Psoas muscle (tissue), 7 donors: ENCODE measurements at regions not wholly inside any gene's neighbourhood (a gene's known extent, or its start where the extent isn't known, plus 50 kb on each side); places are given as distances from the start of the nearest gene placed in this dataset.
A peak's percentile ranks its signal among the peaks of the same experiment; 100 is the strongest.

Source experiments
- ATAC-seq, 4 donors: fragments of 200-7000 bp; cut with Tn5 transposase; one replicate each; pipeline ENCODE4 v1.9.1; 2020; ENCODE audit warnings: moderate library complexity in 3 of 4, mild to moderate bottlenecking in 2 of 4
- DNase-seq, 2 donors: peaks; one replicate each; pipeline ENCODE4 v3.0.0-alpha.2; 2020
- H3K27ac ChIP-seq: fragments of 200-600 bp; one replicate; pipeline ENCODE4 v1.8.0; 2022
- H3K27me3 ChIP-seq, 3 donors: fragments of 200-600 bp in 1 of 3; one replicate each; pipeline versions ENCODE4 v1.6.1 to v1.8.0; 2013 to 2022; ENCODE audit warnings: low read length in 2 of 3, mild to moderate bottlenecking in 2 of 3, moderate library complexity in 1 of 3; ENCODE audit not compliant: insufficient read depth in 3 of 3
- H3K36me3 ChIP-seq, 2 donors: fragments of 200-600 bp in 1 of 2; one replicate each; pipeline versions ENCODE4 v1.6.1 to v1.8.0; 2013 to 2022; ENCODE audit warnings: low read depth in 1 of 2, mild to moderate bottlenecking in 1 of 2, moderate library complexity in 1 of 2; ENCODE audit not compliant: insufficient read depth in 1 of 2
- H3K4me1 ChIP-seq: fragments of 200-600 bp; one replicate; pipeline ENCODE4 v1.8.0; 2022
- H3K4me3 ChIP-seq: fragments of 200-600 bp; one replicate; pipeline ENCODE4 v1.8.0; 2022; ENCODE audit warnings: mild to moderate bottlenecking
- H3K9me3 ChIP-seq: fragments of 200-600 bp; one replicate; pipeline ENCODE4 v1.8.0; 2022
- WGBS, 3 donors: extraction: QIAGEN DNeasy Blood & Tissue Kit; methylation state at CpG; one replicate each; pipeline versions ENCODE4 v1.1.6 to v1.1.7; 2013; 5-methylcytosine and 5-hydroxymethylcytosine counted together
- intact Hi-C, 2 donors: fragments of 100-400 bp; cut with DNase I; formaldehyde crosslinking; loops; one replicate each; pipeline versions ENCODE4 v1.11.0 to v1.14.2; 2022
- TF ChIP-seq, protein P1 (sequence below): fragments of 200-600 bp; IDR thresholded peaks from one replicate; pipeline ENCODE4 v1.8.0; 2022; ENCODE audit warnings: antibody characterized with exemption
- donor health status: healthy with polysubstance abuse.
- donor health status: DM: no; HTN: no; CAD: no; lungs with moderate emphysema.
- donor health status: Bipolar disorder and iron deficiency.
- donor health status: healthy.
- donor health status: DM: yes; HTN: yes; CAD: no.
- donor health status: DM: no; HTN: no; CAD: no.
- donor health status: DM: yes; HTN: yes; CAD: no.

DNA sequence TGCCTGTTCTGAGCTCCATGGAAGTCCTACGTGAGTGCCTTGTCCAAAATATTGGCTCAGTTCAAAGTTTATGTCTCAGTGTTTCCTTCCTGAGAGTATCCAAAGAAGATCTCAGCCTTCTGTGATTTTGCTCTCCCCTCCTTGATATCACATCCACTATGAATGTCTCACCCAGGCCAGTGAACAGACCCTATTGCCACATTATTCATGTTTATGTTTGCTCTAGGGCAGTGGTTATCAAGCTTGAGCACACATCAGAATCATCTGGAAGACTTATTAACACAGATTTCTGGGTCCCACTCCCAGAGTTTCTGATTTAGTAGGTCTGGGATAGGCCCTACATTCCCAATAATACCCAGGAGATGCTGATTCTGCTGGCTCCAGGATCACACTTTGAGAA lies 145.0 kb upstream of the FGGY start:
- intact Hi-C loops: loop anchor here in 1 of 2 donors (2.0 to 5.0 kb wide), 3 partner anchors 145 to 605 kb away; partner anchors contain the start of genes FGGY and JUN
- H3K9me3 ChIP-seq: no peaks in the 10 kb centered on the region
- ATAC-seq: no peak
- peak overlapping the region; percentile 89 for H3K27ac ChIP-seq
- no peak for DNase-seq
- H3K36me3 ChIP-seq: no peaks in the 10 kb centered on the region
- no peaks in the 10 kb centered on the region for H3K27me3 ChIP-seq
- 8 to 14% (median 13%) methylated on average over 1 of the region's 1 CpG for WGBS, 3 donors
- H3K4me1 ChIP-seq: peaks cover 49% of the 10 kb centered on the region
- no peak overlapping the region for H3K4me3 ChIP-seq
- TF ChIP-seq, protein P1, sequence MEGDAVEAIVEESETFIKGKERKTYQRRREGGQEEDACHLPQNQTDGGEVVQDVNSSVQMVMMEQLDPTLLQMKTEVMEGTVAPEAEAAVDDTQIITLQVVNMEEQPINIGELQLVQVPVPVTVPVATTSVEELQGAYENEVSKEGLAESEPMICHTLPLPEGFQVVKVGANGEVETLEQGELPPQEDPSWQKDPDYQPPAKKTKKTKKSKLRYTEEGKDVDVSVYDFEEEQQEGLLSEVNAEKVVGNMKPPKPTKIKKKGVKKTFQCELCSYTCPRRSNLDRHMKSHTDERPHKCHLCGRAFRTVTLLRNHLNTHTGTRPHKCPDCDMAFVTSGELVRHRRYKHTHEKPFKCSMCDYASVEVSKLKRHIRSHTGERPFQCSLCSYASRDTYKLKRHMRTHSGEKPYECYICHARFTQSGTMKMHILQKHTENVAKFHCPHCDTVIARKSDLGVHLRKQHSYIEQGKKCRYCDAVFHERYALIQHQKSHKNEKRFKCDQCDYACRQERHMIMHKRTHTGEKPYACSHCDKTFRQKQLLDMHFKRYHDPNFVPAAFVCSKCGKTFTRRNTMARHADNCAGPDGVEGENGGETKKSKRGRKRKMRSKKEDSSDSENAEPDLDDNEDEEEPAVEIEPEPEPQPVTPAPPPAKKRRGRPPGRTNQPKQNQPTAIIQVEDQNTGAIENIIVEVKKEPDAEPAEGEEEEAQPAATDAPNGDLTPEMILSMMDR: no peak

DNA sequence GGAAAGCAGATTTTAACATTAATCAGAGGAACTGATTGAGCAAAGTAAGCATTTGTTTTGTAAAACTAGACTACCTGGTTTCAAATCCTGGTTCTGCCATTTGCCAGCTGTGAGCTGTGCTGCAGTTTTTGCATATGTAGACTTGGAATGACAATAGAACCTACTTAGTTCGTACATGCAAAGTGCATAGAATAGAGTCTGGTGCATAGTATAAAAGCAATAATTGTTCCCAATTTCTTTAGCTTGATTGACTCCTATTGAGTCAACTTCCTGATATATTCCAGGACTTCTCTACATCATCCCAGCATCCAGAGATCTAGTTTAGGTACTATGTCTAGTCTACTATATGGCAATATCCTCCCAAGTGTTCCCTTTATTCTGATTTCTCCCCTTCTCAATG lies 144.4 kb upstream of the FGGY start:
- peaks cover 46% of the 10 kb centered on the region for H3K4me1 ChIP-seq
- no peak for ATAC-seq
- intact Hi-C loops: loop anchor here in 1 of 2 donors (5.0 kb wide), 2 partner anchors 370 to 605 kb away; partner anchors contain the start of gene JUN
- H3K36me3 ChIP-seq: no peaks in the 10 kb centered on the region
- TF ChIP-seq, protein P1: no peak
- H3K4me3 ChIP-seq: no peak overlapping the region
- DNase-seq: no peak
- no peaks in the 10 kb centered on the region for H3K27me3 ChIP-seq
- H3K27ac ChIP-seq: peak overlapping the region; percentile 89
- H3K9me3 ChIP-seq: no peaks in the 10 kb centered on the region
- WGBS, 3 donors: 77 to 92% (median 81%) methylated on average over 1 of the region's 1 CpG

DNA sequence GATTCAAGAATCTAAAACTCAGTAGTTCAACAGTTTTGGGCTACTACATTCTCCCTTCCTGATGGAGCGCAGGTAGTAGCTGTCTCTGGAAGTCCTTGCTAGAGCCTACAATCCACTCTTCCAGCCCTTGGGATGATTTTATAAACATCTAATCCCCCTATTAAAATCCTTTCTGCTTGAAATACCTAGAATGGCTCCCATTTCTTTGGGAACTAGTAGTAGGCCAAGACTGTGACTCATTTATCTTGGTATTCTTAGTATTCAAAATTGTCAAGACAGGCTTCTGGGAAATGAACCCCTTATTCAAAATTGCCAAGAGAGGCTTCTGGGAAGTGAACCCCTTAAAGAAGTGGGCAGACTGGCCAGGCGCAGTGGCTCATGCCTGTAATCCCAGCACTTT lies 142.5 kb upstream of the FGGY start:
- DNase-seq: no peak
- 100% methylated on average over 2 of the region's 2 CpGs for WGBS, 3 donors
- Histone ChIP-seq H3K4me1 (peaks cover 46% of the 10 kb centered on the region), H3K27me3 (no peaks in the 10 kb centered on the region), H3K27ac (peak overlapping the region; percentile 30), H3K9me3 (peaks cover 13% of the 10 kb centered on the region), H3K36me3 (no peaks in the 10 kb centered on the region), H3K4me3 (no peak overlapping the region)
- intact Hi-C loops: loop anchor here in 1 of 2 donors (5.0 kb wide), 2 partner anchors 372 to 603 kb away; partner anchors contain the start of gene JUN
- TF ChIP-seq, protein P1: no peak
- ATAC-seq: no peak

DNA sequence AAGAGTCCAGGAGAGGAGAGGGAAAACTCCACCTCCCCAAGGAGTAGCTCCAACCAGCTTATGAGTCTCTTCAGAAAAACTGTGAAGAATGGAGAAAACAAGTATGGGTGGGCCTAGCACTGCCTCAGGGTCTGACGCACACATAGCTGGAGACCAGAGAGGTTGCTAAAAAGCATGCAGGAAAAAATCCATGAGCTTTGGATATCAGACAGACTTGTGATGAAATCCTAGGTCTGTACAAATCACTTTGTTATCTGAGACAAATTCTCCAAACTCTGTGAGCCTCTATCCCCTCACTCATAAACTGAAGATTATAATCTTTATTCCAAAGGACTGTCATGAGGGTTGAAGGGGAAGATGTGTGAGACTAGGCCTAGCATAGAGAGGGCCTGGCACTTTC lies 141.5 kb upstream of the FGGY start:
- H3K27ac ChIP-seq: peak overlapping the region; percentile 47
- H3K9me3 ChIP-seq: peaks cover 13% of the 10 kb centered on the region
- ATAC-seq (no peak), DNase-seq (no peak)
- no peak overlapping the region for H3K4me3 ChIP-seq
- 78 to 100% (median 95%) methylated on average over 1 of the region's 1 CpG for WGBS, 3 donors
- peaks cover 39% of the 10 kb centered on the region for H3K4me1 ChIP-seq
- intact Hi-C loops: loop anchor here in 1 of 2 donors (5.0 kb wide), 2 partner anchors 72 to 132 kb away; no protein-coding TSS in a partner anchor
- TF ChIP-seq, protein P1: no peak
- no peaks in the 10 kb centered on the region for H3K27me3 ChIP-seq
- no peaks in the 10 kb centered on the region for H3K36me3 ChIP-seq

DNA sequence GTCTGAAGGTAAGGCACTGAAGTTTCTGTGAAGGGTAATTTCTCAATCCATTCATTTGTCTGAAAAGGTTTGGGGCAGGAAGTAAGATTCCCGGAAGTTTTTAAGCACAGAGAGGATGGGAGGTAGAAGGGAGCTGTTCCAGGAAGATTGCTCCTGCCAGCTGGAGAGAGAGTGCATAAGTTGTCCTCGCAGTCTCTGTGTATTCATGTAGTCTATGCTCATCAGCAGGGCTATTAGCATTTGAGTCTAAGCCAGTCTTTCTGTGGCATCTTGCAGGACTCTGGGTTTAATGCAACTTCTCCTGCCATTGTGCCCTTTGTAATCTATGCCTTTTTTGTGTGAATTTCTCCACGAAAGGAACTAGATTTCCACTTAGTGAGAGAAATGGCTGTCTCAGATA lies 140.8 kb upstream of the FGGY start:
- no peaks in the 10 kb centered on the region for H3K27me3 ChIP-seq
- no peaks in the 10 kb centered on the region for H3K36me3 ChIP-seq
- peak overlapping the region; percentile 47 for H3K27ac ChIP-seq
- H3K4me3 ChIP-seq: no peak overlapping the region
- peaks cover 13% of the 10 kb centered on the region for H3K9me3 ChIP-seq
- 12 to 26% (median 15%) methylated on average over 3 of the region's 3 CpGs for WGBS, 3 donors
- ATAC-seq (no peak), DNase-seq (no peak)
- H3K4me1 ChIP-seq: peaks cover 32% of the 10 kb centered on the region
- intact Hi-C loops: loop anchor here in 1 of 2 donors (5.0 kb wide), 2 partner anchors 71 to 131 kb away; no protein-coding TSS in a partner anchor
- TF ChIP-seq, protein P1: no peak
